GM13977 (cell line): ENCODE measurements at regions not wholly inside any gene's neighbourhood (a gene's known extent, or its start where the extent isn't known, plus 50 kb on each side); places are given as distances from the start of the nearest gene placed in this dataset.

Experiments used
- DNase-seq: peaks from one replicate; pipeline ENCODE4 v3.0.0; 2012; ENCODE audit warnings: low spot score
- CTCF ChIP-seq: IDR thresholded peaks from 2 replicates; pipeline ENCODE4 v1.5.1; 2012; ENCODE audit warnings: mild to moderate bottlenecking, control low read depth; ENCODE audit not compliant: insufficient read depth; ENCODE audit errors: extremely low read depth, missing control alignments
- in situ Hi-C: fragments of 300-500 bp; cut with MboI; formaldehyde crosslinking; loops from one replicate; pipeline ENCODE4 v1.12.0; 2022; ENCODE audit warnings: low sequenced_read_pairs, low pct_unique_long_range_greater_than_20kb, mixed read lengths, inconsistent platforms; ENCODE audit not compliant: unreplicated experiment

GRCh38 chr2:239522740-239523119 is 121.9 kb upstream of the HDAC4 start:
- in situ Hi-C loops, result no loop called here
- TF ChIP-seq CTCF, result no peak
- DNase-seq, result no peak

DNA sequence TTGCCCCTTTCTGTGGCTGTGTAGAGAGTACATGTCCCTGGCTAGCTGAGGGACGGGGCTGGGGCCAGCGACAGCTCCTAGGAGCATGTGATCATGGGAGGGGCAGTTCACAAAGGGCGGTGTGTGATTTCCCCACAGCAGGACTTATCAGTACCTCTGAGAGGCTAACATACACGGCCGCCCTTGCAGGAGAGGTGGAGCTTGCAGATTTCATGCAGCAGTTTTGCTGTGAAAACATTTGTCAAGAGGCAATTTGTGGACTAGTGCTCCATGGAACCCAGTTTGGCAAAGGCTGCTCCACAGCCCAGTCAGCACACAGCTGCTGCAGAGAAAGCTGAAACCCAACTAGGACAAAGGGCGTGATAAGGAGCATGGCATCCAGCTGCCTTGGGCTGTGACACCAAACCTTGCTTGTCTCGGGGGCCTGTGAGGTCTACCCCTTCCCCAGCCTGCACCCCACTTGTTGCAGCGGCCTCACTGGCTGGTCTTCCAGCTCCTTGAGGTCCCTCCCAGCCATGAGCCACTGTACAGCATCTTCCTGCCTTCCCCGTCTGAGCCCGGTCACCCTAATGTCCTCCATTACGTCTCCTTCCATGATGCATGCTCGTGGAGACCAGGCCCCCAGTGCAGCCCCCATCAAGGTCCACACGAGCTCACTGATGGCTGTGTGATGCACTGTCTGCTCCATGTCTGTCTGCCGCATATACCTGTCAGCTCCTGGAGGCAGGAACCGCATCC is 121.4 kb upstream of the HDAC4 start:
- in situ Hi-C loops, result no loop called here
- TF ChIP-seq CTCF, result no peak
- DNase-seq, result no peak

DNA sequence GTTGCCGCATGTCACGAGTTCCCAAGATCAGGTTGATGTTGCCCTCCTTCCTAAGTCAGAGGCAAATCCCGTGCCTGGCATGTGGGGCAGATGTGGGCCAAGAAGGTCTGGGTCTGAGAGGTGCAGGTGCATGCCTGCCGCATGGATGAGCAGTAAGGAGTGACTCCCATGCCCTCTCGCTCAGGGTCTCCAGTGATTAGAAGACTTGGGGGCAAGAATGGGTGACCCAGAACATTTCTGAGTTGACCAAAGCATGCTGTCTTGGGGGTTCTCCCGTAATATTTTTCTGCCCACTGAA is 120.6 kb upstream of the HDAC4 start:
- TF ChIP-seq CTCF, result no peak
- in situ Hi-C loops, result no loop called here
- DNase-seq, result no peak

DNA sequence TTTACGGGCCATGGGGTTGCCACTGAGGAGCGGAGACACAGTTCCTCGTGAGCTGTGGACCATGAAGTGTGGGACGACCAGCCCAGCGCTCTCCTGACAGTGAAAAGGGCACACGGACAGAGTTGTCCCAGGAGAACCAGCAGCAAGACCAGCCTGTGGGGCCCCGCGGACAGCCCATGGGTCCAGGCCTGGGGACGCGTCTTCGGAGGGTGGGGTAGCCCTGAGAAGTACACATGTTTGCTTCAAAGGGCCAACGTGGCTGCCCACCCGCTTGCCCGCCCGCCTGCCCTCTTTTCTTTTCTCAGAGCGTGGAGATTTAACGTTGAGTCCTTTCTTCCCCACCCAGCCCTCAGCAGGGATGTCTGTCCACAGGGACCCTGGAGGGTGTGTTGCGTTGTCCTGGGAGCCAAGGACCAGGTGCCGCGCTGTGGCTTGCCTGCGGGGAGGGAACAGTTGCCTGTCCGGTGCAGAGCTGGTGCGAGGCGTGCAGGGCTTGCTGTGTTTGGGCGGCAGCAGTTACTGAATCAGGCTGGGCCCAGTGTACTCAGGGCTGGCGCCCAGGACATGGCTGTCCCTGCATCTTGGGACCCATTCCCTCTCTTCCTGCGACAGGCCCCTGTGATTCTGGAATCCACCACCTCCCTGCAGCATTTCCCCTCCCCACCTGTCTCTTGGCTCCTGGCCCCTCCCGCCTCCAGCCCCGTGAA is 120.1 kb upstream of the HDAC4 start:
- in situ Hi-C loops, result no loop called here
- no peak for TF ChIP-seq CTCF
- DNase-seq, result no peak

DNA sequence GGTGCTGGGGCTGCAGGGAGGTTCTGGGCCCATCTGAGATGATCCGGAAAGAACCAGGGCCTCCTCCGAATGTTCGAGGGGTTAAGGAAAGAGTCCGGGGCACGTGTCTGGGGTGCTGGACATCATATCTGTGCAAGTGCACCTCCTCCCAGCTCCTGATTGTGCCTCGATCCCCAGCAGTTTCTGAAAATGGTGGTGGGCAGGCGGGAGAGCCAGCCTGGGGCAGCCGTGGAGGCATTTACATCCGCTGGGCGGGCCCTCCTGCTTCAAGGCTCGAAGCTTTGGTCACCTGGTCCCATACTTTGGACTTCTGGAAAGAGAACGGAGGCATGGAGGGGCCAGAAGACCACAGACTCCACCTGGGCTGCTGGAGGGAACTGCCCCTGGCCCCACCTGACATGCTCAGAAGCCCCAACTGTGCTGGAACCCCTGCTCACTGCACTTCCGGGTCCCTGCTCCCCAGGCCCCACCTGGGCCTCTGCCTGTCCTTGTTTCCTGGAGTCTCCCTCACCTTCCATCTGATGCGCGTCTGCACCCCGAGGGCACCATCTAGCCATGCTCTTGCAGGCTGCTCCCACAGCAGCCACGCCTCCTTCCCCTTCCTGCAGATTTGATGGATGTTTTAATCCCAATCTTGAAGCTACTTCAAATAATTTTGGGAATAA is 119.2 kb upstream of the HDAC4 start:
- no peak for DNase-seq
- in situ Hi-C loops, result no loop called here
- no peak for TF ChIP-seq CTCF

- in situ Hi-C loops, result no loop called here
- DNase-seq, result no peak
- no peak for TF ChIP-seq CTCF
Measured at GRCh38 chr2:239519089-239519920, 118.5 kb upstream of the HDAC4 start.
